HG03571 (cell line): ENCODE measurements at regions not wholly inside any gene's neighbourhood (a gene's known extent, or its start where the extent isn't known, plus 50 kb on each side); places are given as distances from the start of the nearest gene placed in this dataset.
"Not testable (repeated sequence)": the region's sequence is repeated elsewhere in the genome, so short reads cannot be mapped to it uniquely, and the experiment has no call there.

Experiments used
- ATAC-seq: cut with Tn5 transposase; IDR thresholded peaks from one replicate; pipeline ENCODE4 v1.9.1; 2021; ENCODE audit not compliant: unreplicated experiment

GRCh38 chr2:7738596-7738995 is 821.4 kb downstream of the RNF144A start:
- no peak for ATAC-seq

GRCh38 chr2:7740114-7740513 is 822.9 kb downstream of the RNF144A start:
- ATAC-seq = no peak

- ATAC-seq = no peak
These were observed 825.1 kb downstream of the RNF144A start for GRCh38 chr2:7742301-7742700.

GRCh38 chr2:7744827-7745226 is 827.6 kb downstream of the RNF144A start:
- no peak for ATAC-seq

GRCh38 chr2:7745369-7745768 is 828.2 kb downstream of the RNF144A start:
- ATAC-seq = no peak

- no peak for ATAC-seq
These were observed 831.7 kb downstream of the RNF144A start for GRCh38 chr2:7748717-7749415.

- ATAC-seq = no peak
These were observed 832.8 kb downstream of the RNF144A start for GRCh38 chr2:7749895-7750559.

GRCh38 chr2:7752291-7752690 is 835.1 kb downstream of the RNF144A start:
- no peak for ATAC-seq

GRCh38 chr2:7753777-7754176 is 836.6 kb downstream of the RNF144A start:
- no peak for ATAC-seq

- no peak for ATAC-seq
These were observed 838.7 kb downstream of the RNF144A start for GRCh38 chr2:7755879-7756278.

- peak; percentile 57 for ATAC-seq
These were observed 841.0 kb downstream of the RNF144A start for GRCh38 chr2:7758073-7758759.

- ATAC-seq = no peak
These were observed 842.7 kb downstream of the RNF144A start for GRCh38 chr2:7759898-7760297.

GRCh38 chr2:7763418-7763817 is 846.2 kb downstream of the RNF144A start:
- not testable (repeated sequence) for ATAC-seq

GRCh38 chr2:7765236-7765635 is 848.0 kb downstream of the RNF144A start:
- ATAC-seq = no peak

GRCh38 chr2:7766088-7766722 is 849.0 kb downstream of the RNF144A start:
- no peak for ATAC-seq

- ATAC-seq = no peak
These were observed 849.9 kb downstream of the RNF144A start for GRCh38 chr2:7766978-7767565.

GRCh38 chr2:7767902-7768301 is 850.7 kb downstream of the RNF144A start:
- ATAC-seq = no peak

- ATAC-seq = no peak
These were observed 854.6 kb downstream of the RNF144A start for GRCh38 chr2:7771781-7772180.

GRCh38 chr2:7773362-7774360 is 856.4 kb downstream of the RNF144A start:
- peak; percentile 62 for ATAC-seq

GRCh38 chr2:7774481-7774880 is 857.3 kb downstream of the RNF144A start:
- ATAC-seq = no peak
